HG02970 (cell line): ENCODE measurements at regions not wholly inside any gene's neighbourhood (a gene's known extent, or its start where the extent isn't known, plus 50 kb on each side); places are given as distances from the start of the nearest gene placed in this dataset.
A peak's percentile ranks its signal among the peaks of the same experiment; 100 is the strongest.

Experiments
- ATAC-seq: cut with Tn5 transposase; IDR thresholded peaks from one replicate; pipeline ENCODE4 v1.9.1; 2021; ENCODE audit warnings: mild to moderate bottlenecking, moderate library complexity, moderate number of reproducible peaks; ENCODE audit not compliant: unreplicated experiment, low FRiP score

GRCh38 chr4:98210281-98210680 lies 50.9 kb upstream of the RAP1GDS1 start:
- ATAC-seq, result no peak

- no peak for ATAC-seq
Measured at GRCh38 chr4:98209111-98209510, 52.1 kb upstream of the RAP1GDS1 start.

GRCh38 chr4:98204236-98204553 lies 57.0 kb upstream of the RAP1GDS1 start:
- ATAC-seq, result peak; percentile 34

- peak; percentile 84 for ATAC-seq
Measured at GRCh38 chr4:98203332-98204235, 57.6 kb upstream of the RAP1GDS1 start.

- ATAC-seq, result no peak
Measured at GRCh38 chr4:98202907-98203306, 58.3 kb upstream of the RAP1GDS1 start.

GRCh38 chr4:98199247-98199646 lies 56.0 kb upstream of the STPG2 start:
- no peak for ATAC-seq

- no peak for ATAC-seq
Measured at GRCh38 chr4:98195005-98195404, 51.7 kb upstream of the STPG2 start.

- no peak for ATAC-seq
Measured at GRCh38 chr4:98193459-98194105, 50.3 kb upstream of the STPG2 start.
